Chondrocyte (in vitro differentiated cells): ENCODE measurements at regions not wholly inside any gene's neighbourhood (a gene's known extent, or its start where the extent isn't known, plus 50 kb on each side); places are given as distances from the start of the nearest gene placed in this dataset.

Experiments
- DNase-seq: peaks from one replicate; pipeline ENCODE4 v3.0.0; 2021; ENCODE audit warnings: mixed read lengths, low spot score
- H3K27ac Mint-ChIP-seq: one replicate; pipeline ENCODE4 v1.8.0; 2021; ENCODE audit warnings: mild to moderate bottlenecking, moderate library complexity, mixed read lengths; ENCODE audit not compliant: unreplicated experiment
- H3K27me3 Mint-ChIP-seq: 2 replicates; pipeline ENCODE4 v1.8.0; 2021; ENCODE audit warnings: low read depth, mixed read lengths
- H3K36me3 Mint-ChIP-seq: 2 replicates; pipeline ENCODE4 v1.8.0; 2021; ENCODE audit warnings: low read depth, mixed read lengths
- H3K4me1 Mint-ChIP-seq: 2 replicates; pipeline ENCODE4 v1.8.0; 2021; ENCODE audit warnings: low read depth, mild to moderate bottlenecking, mixed read lengths
- H3K4me3 Mint-ChIP-seq: one replicate; pipeline ENCODE4 v1.8.0; 2021; ENCODE audit warnings: mild to moderate bottlenecking, moderate library complexity, mixed read lengths; ENCODE audit not compliant: unreplicated experiment
- H3K9me3 Mint-ChIP-seq: 2 replicates; pipeline ENCODE4 v1.8.0; 2021; ENCODE audit warnings: low read depth, mixed read lengths
- CTCF ChIP-seq: fragments of 200-600 bp; sonication (generic); IDR thresholded peaks from 2 replicates; pipeline ENCODE4 v1.5.0; 2021; ENCODE audit warnings: antibody characterized with exemption, mild to moderate bottlenecking, moderate library complexity

GRCh38 chrX:9312922-9313867 lies 151.7 kb upstream of the TBL1X start:
- H3K27ac Mint-ChIP-seq, result no peak overlapping the region
- no peak for DNase-seq
- H3K4me3 Mint-ChIP-seq, result no peak overlapping the region
- peak; percentile 70 for TF ChIP-seq CTCF
- H3K27me3 Mint-ChIP-seq, result no peaks in the 10 kb centered on the region
- H3K4me1 Mint-ChIP-seq, result peaks cover 4% of the 10 kb centered on the region
- H3K36me3 Mint-ChIP-seq, result no peaks in the 10 kb centered on the region
- peaks cover 11% of the 10 kb centered on the region for H3K9me3 Mint-ChIP-seq

- Mint-ChIP-seq H3K4me3 (no peak overlapping the region), H3K27ac (no peak overlapping the region), H3K9me3 (peaks cover 9% of the 10 kb centered on the region), H3K27me3 (no peaks in the 10 kb centered on the region), H3K36me3 (no peaks in the 10 kb centered on the region), H3K4me1 (peaks cover 4% of the 10 kb centered on the region)
- no peak for DNase-seq
- no peak for TF ChIP-seq CTCF
These were observed 149.8 kb upstream of the TBL1X start for GRCh38 chrX:9315086-9315485.

GRCh38 chrX:9316096-9316495 lies 148.8 kb upstream of the TBL1X start:
- TF ChIP-seq CTCF, result no peak
- peaks cover 4% of the 10 kb centered on the region for H3K4me1 Mint-ChIP-seq

GRCh38 chrX:9317176-9317575 lies 147.7 kb upstream of the TBL1X start:
- Mint-ChIP-seq H3K4me3 (no peak overlapping the region), H3K27ac (no peak overlapping the region), H3K27me3 (no peaks in the 10 kb centered on the region), H3K9me3 (peaks cover 10% of the 10 kb centered on the region), H3K36me3 (no peaks in the 10 kb centered on the region), H3K4me1 (peaks cover 5% of the 10 kb centered on the region)
- no peak for TF ChIP-seq CTCF
- no peak for DNase-seq

More at GRCh38 chrX:9316096-9316495, 148.8 kb upstream of the TBL1X start:
- no peaks in the 10 kb centered on the region for H3K36me3 Mint-ChIP-seq
- no peak overlapping the region for H3K4me3 Mint-ChIP-seq
- DNase-seq, result no peak
- no peaks in the 10 kb centered on the region for H3K27me3 Mint-ChIP-seq
- no peak overlapping the region for H3K27ac Mint-ChIP-seq
- H3K9me3 Mint-ChIP-seq, result peaks cover 10% of the 10 kb centered on the region

- no peak for TF ChIP-seq CTCF
- Mint-ChIP-seq H3K27me3 (no peaks in the 10 kb centered on the region), H3K9me3 (peaks cover 9% of the 10 kb centered on the region), H3K4me3 (no peak overlapping the region), H3K27ac (no peak overlapping the region), H3K4me1 (peaks cover 5% of the 10 kb centered on the region), H3K36me3 (no peaks in the 10 kb centered on the region)
- DNase-seq, result no peak
These were observed 146.6 kb upstream of the TBL1X start for GRCh38 chrX:9318213-9318612.
